Astrocyte (in vitro differentiated cells and primary cell): ENCODE measurements at regions not wholly inside any gene's neighbourhood (a gene's known extent, or its start where the extent isn't known, plus 50 kb on each side); places are given as distances from the start of the nearest gene placed in this dataset.
"Not testable (repeated sequence)": the region's sequence is repeated elsewhere in the genome, so short reads cannot be mapped to it uniquely, and the experiment has no call there.

ENCODE experiments used
- DNase-seq: peaks from one replicate; pipeline ENCODE4 v3.0.0-alpha.2; 2010; ENCODE audit warnings: low read depth
- FAIRE-seq: peaks from 2 replicates; lab custom pipeline; 2011; peaks lifted over from hg19 to GRCh38; lab: Jason Lieb, UNC
- H2AFZ ChIP-seq: 2 replicates; pipeline ENCODE4 v1.6.0; 2012; ENCODE audit warnings: low read depth, low read length, inconsistent platforms
- H3K27ac ChIP-seq: 2 replicates; pipeline ENCODE4 v1.5.1; 2011; ENCODE audit warnings: low read depth, low read length, inconsistent platforms
- H3K27me3 ChIP-seq: 2 replicates; pipeline ENCODE4 v1.6.0; 2011; ENCODE audit warnings: low read length, inconsistent platforms; ENCODE audit not compliant: insufficient read depth
- H3K36me3 ChIP-seq: 2 replicates; pipeline ENCODE4 v1.5.1; 2011; ENCODE audit warnings: low read length, inconsistent platforms; ENCODE audit not compliant: insufficient read depth
- H3K4me1 ChIP-seq: 2 replicates; pipeline ENCODE4 v1.5.1; 2011; ENCODE audit warnings: low read length, inconsistent platforms; ENCODE audit not compliant: insufficient read depth
- H3K4me2 ChIP-seq: 2 replicates; pipeline ENCODE4 v1.6.0; 2012; ENCODE audit warnings: low read length, inconsistent platforms
- H3K4me3 ChIP-seq: 2 replicates; pipeline ENCODE4 v1.5.1; 2011; ENCODE audit warnings: low read depth, mild to moderate bottlenecking, low read length, inconsistent platforms; ENCODE audit not compliant: insufficient read depth
- H3K79me2 ChIP-seq: 2 replicates; pipeline ENCODE4 v1.6.0; 2012; ENCODE audit warnings: mild to moderate bottlenecking, low read length, inconsistent platforms; ENCODE audit not compliant: insufficient read depth
- H3K9ac ChIP-seq: 2 replicates; pipeline ENCODE4 v1.6.0; 2012; ENCODE audit warnings: mild to moderate bottlenecking, low read length, inconsistent platforms
- H3K9me3 ChIP-seq: 2 replicates; pipeline ENCODE4 v1.5.1; 2012; ENCODE audit warnings: low read depth, mild to moderate bottlenecking, low read length, inconsistent platforms; ENCODE audit not compliant: insufficient read depth
- H4K20me1 ChIP-seq: 2 replicates; pipeline ENCODE4 v1.6.0; 2012; ENCODE audit warnings: low read length, inconsistent platforms; ENCODE audit not compliant: insufficient read depth
- H3K27ac Mint-ChIP-seq: one replicate; pipeline ENCODE4 v1.8.0; 2021; ENCODE audit warnings: mild to moderate bottlenecking, mixed read lengths; ENCODE audit not compliant: unreplicated experiment
- H3K27me3 Mint-ChIP-seq: one replicate; pipeline ENCODE4 v1.8.0; 2021; ENCODE audit warnings: low read depth, mixed read lengths; ENCODE audit not compliant: unreplicated experiment
- H3K36me3 Mint-ChIP-seq: one replicate; pipeline ENCODE4 v1.8.0; 2021; ENCODE audit warnings: low read depth, mixed read lengths; ENCODE audit not compliant: unreplicated experiment
- H3K4me1 Mint-ChIP-seq: one replicate; pipeline ENCODE4 v1.8.0; 2021; ENCODE audit warnings: low read depth, mixed read lengths; ENCODE audit not compliant: unreplicated experiment
- H3K4me3 Mint-ChIP-seq: one replicate; pipeline ENCODE4 v1.8.0; 2021; ENCODE audit warnings: mild to moderate bottlenecking, moderate library complexity, mixed read lengths; ENCODE audit not compliant: unreplicated experiment
- H3K9me3 Mint-ChIP-seq: one replicate; pipeline ENCODE4 v1.8.0; 2021; ENCODE audit warnings: mild to moderate bottlenecking, mixed read lengths; ENCODE audit not compliant: unreplicated experiment
- EZH2 ChIP-seq: IDR thresholded peaks from 2 replicates; pipeline ENCODE4 v1.6.1; 2012; ENCODE audit warnings: mild to moderate bottlenecking, low read length, inconsistent platforms; ENCODE audit not compliant: insufficient read depth
- TF ChIP-seq, protein P1 (sequence below): IDR thresholded peaks from 2 replicates; pipeline ENCODE4 v1.5.1; 2011; ENCODE audit warnings: low read depth, mild to moderate bottlenecking, inconsistent platforms, low read length, moderate library complexity; ENCODE audit not compliant: insufficient read depth

DNA sequence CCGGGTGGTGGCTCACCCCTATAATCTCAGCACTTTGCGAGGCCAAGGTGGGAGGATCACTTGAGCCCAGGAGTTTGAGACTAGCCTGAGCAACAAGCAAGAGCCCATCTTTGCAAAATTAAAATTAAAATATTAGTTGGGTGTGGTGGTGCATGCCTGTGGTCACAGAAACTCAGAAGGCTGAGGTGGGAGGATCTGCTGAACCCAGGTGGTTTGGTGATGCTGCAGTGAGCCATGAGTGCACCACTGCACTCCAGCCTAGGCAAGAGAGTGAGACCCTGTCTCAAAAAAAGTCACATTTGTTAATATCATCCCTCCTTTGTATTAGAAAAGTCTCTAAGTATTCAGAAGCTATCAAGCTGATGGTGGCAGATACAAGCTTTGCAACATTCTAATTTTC, 317.5 kb downstream of the ANKRD30A start:
- Histone ChIP-seq H4K20me1 (no peaks in the 10 kb centered on the region), H3K27me3 (no peaks in the 10 kb centered on the region), H3K36me3 (no peaks in the 10 kb centered on the region), H3K4me3 (no peak overlapping the region), H3K9ac (no peak overlapping the region), H3K79me2 (no peaks in the 10 kb centered on the region), H2AFZ (no peak overlapping the region), H3K9me3 (peaks cover 13% of the 10 kb centered on the region), H3K4me2 (no peak overlapping the region), H3K4me1 (no peaks in the 10 kb centered on the region), H3K27ac (no peak overlapping the region)
- Mint-ChIP-seq H3K9me3 (peaks cover 6% of the 10 kb centered on the region), H3K27me3 (no peaks in the 10 kb centered on the region), H3K36me3 (no peaks in the 10 kb centered on the region), H3K4me1 (no peaks in the 10 kb centered on the region), H3K4me3 (no peak overlapping the region), H3K27ac (no peak overlapping the region)
- FAIRE-seq: no peak
- TF ChIP-seq, protein P1, sequence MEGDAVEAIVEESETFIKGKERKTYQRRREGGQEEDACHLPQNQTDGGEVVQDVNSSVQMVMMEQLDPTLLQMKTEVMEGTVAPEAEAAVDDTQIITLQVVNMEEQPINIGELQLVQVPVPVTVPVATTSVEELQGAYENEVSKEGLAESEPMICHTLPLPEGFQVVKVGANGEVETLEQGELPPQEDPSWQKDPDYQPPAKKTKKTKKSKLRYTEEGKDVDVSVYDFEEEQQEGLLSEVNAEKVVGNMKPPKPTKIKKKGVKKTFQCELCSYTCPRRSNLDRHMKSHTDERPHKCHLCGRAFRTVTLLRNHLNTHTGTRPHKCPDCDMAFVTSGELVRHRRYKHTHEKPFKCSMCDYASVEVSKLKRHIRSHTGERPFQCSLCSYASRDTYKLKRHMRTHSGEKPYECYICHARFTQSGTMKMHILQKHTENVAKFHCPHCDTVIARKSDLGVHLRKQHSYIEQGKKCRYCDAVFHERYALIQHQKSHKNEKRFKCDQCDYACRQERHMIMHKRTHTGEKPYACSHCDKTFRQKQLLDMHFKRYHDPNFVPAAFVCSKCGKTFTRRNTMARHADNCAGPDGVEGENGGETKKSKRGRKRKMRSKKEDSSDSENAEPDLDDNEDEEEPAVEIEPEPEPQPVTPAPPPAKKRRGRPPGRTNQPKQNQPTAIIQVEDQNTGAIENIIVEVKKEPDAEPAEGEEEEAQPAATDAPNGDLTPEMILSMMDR: no peak
- no peak for TF ChIP-seq EZH2
- DNase-seq: no peak

DNA sequence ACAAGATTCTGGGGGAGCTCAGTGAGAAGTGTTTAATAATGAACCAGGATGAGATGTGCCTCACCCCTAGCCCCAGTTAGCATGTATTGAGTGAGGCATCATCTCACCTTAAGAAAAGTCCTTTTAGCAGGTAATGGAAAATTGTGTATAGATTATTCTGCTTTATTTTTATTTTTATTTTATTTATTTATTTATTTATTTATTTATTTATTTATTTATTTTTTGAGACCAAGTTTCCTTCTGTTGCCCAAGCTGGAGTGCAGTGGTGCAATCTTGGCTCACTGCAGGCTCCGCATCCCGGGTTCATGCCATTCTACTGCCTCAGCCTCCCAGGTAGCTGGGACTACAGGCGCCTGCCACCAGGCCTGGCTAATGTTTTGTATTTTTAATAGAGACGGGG, 315.8 kb downstream of the ANKRD30A start:
- H3K27ac Mint-ChIP-seq, H3K36me3 Mint-ChIP-seq, H3K9me3 Mint-ChIP-seq, H2AFZ ChIP-seq, H3K4me1 ChIP-seq, H3K4me3 Mint-ChIP-seq, H3K27ac ChIP-seq, H3K27me3 Mint-ChIP-seq, FAIRE-seq, H3K36me3 ChIP-seq, H4K20me1 ChIP-seq, H3K9ac ChIP-seq, H3K4me2 ChIP-seq, H3K79me2 ChIP-seq, H3K27me3 ChIP-seq, DNase-seq, H3K4me3 ChIP-seq, H3K4me1 Mint-ChIP-seq: not testable (repeated sequence)
- H3K9me3 ChIP-seq: peaks cover 11% of the 10 kb centered on the region

DNA sequence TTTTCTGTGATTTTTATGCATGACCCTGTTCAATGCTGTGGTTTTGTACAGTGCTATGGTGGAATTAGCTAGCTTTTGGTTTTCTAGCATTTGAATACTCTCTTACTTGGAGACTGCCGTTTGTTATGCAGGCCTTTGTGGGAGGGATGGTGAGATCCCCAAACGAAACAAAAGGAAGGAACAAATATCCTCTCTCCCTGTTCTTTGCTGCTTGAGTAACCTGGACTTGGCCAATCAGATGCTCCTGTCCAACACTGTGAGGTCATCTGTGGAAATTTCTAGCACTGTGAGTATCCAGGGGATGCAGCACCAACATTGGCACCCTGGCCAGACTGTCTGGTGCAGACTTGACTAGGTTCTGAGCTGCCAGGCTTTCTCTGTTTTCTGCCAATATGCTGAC, 314.4 kb downstream of the ANKRD30A start:
- Mint-ChIP-seq H3K27ac (no peak overlapping the region), H3K9me3 (peaks cover 6% of the 10 kb centered on the region), H3K36me3 (no peaks in the 10 kb centered on the region), H3K27me3 (no peaks in the 10 kb centered on the region), H3K4me1 (no peaks in the 10 kb centered on the region), H3K4me3 (no peak overlapping the region)
- Histone ChIP-seq H3K36me3 (no peaks in the 10 kb centered on the region), H3K4me2 (no peak overlapping the region), H3K9me3 (peaks cover 11% of the 10 kb centered on the region), H3K27ac (no peak overlapping the region), H2AFZ (no peak overlapping the region), H3K27me3 (no peaks in the 10 kb centered on the region), H3K4me1 (no peaks in the 10 kb centered on the region), H3K9ac (no peak overlapping the region), H3K79me2 (no peaks in the 10 kb centered on the region), H4K20me1 (no peaks in the 10 kb centered on the region), H3K4me3 (no peak overlapping the region)
- FAIRE-seq: no peak
- TF ChIP-seq, protein P1: no peak
- no peak for TF ChIP-seq EZH2
- DNase-seq: no peak
